Fibroblast of lung (primary cell): ENCODE measurements at regions not wholly inside any gene's neighbourhood (a gene's known extent, or its start where the extent isn't known, plus 50 kb on each side); places are given as distances from the start of the nearest gene placed in this dataset.

Experiments
- CTCF ChIP-seq, 2 donors: IDR thresholded peaks in 1 of 2; conservative IDR thresholded peaks in 1 of 2; 1 replicate in 1 of 2; 2 replicates in 1 of 2; pipeline ENCODE4 v1.5.1; 2011 to 2012; ENCODE audit warnings: low read length in 2 of 2, control low read depth in 1 of 2, inconsistent platforms in 1 of 2, low read depth in 1 of 2, mild to moderate bottlenecking in 1 of 2
- EZH2 ChIP-seq: IDR thresholded peaks from 2 replicates; pipeline ENCODE4 v1.5.1; 2012; ENCODE audit warnings: low read length, control low read depth, mild to moderate bottlenecking; ENCODE audit errors: missing control alignments

GRCh38 chr9:109994141-109994540 is 213.8 kb downstream of the C9orf152 start:
- TF ChIP-seq EZH2 (no peak), CTCF (conservative IDR thresholded peaks at IDR 0.05 in 1 of 2, IDR thresholded peaks at IDR 0.05 in 1 of 2; ENCODE audit: low read depth in 1 of 2, low read length in 2 of 2) (no peak)
